BE2C (cell line): ENCODE measurements at regions not wholly inside any gene's neighbourhood (a gene's known extent, or its start where the extent isn't known, plus 50 kb on each side); places are given as distances from the start of the nearest gene placed in this dataset.

Experiments used
- DNase-seq: peaks from one replicate; pipeline ENCODE4 v3.0.0-alpha.2; 2020
- H3K27me3 ChIP-seq: fragments of 250-450 bp; sonication (Bioruptor Pico); 2 replicates; pipeline ENCODE4 v1.5.1; 2020; ENCODE audit warnings: mild to moderate bottlenecking
- H3K36me3 ChIP-seq: fragments of 250-450 bp; sonication (Bioruptor Pico); 2 replicates; pipeline ENCODE4 v1.5.1; 2020; ENCODE audit warnings: mild to moderate bottlenecking
- H3K4me1 ChIP-seq: fragments of 250-450 bp; sonication (Bioruptor Pico); 2 replicates; pipeline ENCODE4 v1.5.1; 2020
- H3K4me3 ChIP-seq: 2 replicates; pipeline ENCODE4 v1.5.1; 2011; ENCODE audit warnings: low read depth, low read length
- H3K9me3 ChIP-seq: fragments of 250-450 bp; sonication (Bioruptor Pico); 2 replicates; pipeline ENCODE4 v1.5.1; 2020
- TF ChIP-seq, protein P1 (sequence below): IDR thresholded peaks from 2 replicates; pipeline ENCODE4 v1.5.1; 2012; ENCODE audit warnings: mild to moderate bottlenecking, low read depth, low read length

DNA sequence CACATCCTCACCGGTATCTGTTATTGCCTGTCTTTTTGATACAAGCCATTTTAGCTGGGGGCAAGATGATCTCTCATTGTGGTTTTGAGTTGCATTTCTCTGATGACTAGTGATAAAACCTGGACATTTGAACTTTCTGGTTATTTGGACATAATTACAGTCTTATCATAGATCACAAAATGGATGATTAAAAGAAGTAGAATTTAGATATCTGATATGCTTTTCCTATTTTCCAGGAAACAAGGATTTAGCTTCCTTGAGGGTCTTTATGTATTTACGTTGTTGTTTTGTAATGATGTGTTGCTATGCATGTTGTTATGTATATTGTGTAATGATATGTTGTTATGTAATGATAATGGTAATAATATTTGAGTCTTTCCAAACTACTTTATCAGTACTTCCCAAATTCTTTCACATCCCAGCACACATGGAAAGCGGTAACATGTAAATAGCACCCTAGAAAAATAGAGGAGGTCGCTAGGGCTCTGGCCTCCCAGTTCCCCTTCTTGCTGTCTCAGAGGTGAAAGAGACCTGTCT, 53.8 kb downstream of the GJD2 start:
- no peak for DNase-seq
- no peaks in the 10 kb centered on the region for H3K36me3 ChIP-seq
- TF ChIP-seq, protein P1, sequence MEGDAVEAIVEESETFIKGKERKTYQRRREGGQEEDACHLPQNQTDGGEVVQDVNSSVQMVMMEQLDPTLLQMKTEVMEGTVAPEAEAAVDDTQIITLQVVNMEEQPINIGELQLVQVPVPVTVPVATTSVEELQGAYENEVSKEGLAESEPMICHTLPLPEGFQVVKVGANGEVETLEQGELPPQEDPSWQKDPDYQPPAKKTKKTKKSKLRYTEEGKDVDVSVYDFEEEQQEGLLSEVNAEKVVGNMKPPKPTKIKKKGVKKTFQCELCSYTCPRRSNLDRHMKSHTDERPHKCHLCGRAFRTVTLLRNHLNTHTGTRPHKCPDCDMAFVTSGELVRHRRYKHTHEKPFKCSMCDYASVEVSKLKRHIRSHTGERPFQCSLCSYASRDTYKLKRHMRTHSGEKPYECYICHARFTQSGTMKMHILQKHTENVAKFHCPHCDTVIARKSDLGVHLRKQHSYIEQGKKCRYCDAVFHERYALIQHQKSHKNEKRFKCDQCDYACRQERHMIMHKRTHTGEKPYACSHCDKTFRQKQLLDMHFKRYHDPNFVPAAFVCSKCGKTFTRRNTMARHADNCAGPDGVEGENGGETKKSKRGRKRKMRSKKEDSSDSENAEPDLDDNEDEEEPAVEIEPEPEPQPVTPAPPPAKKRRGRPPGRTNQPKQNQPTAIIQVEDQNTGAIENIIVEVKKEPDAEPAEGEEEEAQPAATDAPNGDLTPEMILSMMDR: no peak
- no peaks in the 10 kb centered on the region for H3K4me1 ChIP-seq
- no peaks in the 10 kb centered on the region for H3K9me3 ChIP-seq
- no peaks in the 10 kb centered on the region for H3K27me3 ChIP-seq
- no peak overlapping the region for H3K4me3 ChIP-seq

- TF ChIP-seq, protein P1: no peak
- Histone ChIP-seq H3K36me3 (no peaks in the 10 kb centered on the region), H3K27me3 (no peaks in the 10 kb centered on the region), H3K4me3 (no peak overlapping the region), H3K9me3 (no peaks in the 10 kb centered on the region), H3K4me1 (no peaks in the 10 kb centered on the region)
- no peak for DNase-seq
Measured at GRCh38 chr15:34699968-34700640, 54.7 kb downstream of the GJD2 start.

DNA sequence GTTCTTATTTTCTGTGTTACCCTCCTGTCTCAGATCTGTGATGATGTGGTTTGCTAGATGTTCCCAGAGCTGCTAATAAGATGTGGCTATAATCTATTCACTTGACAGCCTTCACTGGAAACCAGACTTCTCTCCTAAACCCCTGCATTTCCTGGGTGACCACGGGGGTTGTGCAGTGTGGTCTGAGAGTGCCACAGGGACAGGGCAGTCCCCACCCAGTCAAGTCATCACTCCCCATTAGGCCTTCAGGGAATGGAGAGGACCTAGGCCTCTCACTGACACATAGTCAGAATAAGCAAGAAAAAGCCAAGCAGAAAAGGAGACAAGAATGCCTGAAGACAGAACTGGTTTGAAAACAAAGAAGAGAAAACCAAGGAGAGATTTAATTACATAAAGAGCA, 58.3 kb downstream of the GJD2 start:
- Histone ChIP-seq H3K36me3 (no peaks in the 10 kb centered on the region), H3K27me3 (no peaks in the 10 kb centered on the region), H3K4me3 (no peak overlapping the region), H3K4me1 (no peaks in the 10 kb centered on the region), H3K9me3 (no peaks in the 10 kb centered on the region)
- TF ChIP-seq, protein P1: no peak
- DNase-seq: no peak

GRCh38 chr15:34693053-34693744, 61.6 kb downstream of the GJD2 start:
- H3K36me3 ChIP-seq: no peaks in the 10 kb centered on the region
- no peaks in the 10 kb centered on the region for H3K9me3 ChIP-seq
- no peaks in the 10 kb centered on the region for H3K4me1 ChIP-seq
- H3K27me3 ChIP-seq: no peaks in the 10 kb centered on the region
- no peak overlapping the region for H3K4me3 ChIP-seq
- no peak for DNase-seq
- TF ChIP-seq, protein P1: no peak

DNA sequence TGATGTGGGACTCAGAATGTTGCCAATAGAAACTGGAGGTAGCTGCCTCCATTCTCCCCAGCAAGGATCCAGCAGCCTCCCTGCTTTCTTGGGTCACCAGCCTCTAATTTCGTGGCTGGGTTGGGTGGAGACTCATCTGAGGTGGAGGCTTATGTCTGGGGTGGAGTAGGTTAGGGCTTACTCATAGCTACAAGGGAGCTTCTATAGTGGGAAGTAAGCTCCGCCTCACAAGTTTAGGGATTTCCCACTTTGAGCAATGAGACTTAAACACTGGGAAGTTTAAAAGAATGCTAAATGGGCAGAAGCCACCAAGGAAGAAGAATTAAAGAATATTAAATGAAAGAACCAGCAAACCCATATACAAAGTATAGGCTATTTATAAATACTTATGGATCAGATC, 63.8 kb downstream of the GJD2 start:
- H3K4me3 ChIP-seq: no peak overlapping the region
- H3K27me3 ChIP-seq: no peaks in the 10 kb centered on the region
- no peaks in the 10 kb centered on the region for H3K4me1 ChIP-seq
- no peaks in the 10 kb centered on the region for H3K9me3 ChIP-seq
- H3K36me3 ChIP-seq: no peaks in the 10 kb centered on the region
- TF ChIP-seq, protein P1: no peak
- no peak for DNase-seq

DNA sequence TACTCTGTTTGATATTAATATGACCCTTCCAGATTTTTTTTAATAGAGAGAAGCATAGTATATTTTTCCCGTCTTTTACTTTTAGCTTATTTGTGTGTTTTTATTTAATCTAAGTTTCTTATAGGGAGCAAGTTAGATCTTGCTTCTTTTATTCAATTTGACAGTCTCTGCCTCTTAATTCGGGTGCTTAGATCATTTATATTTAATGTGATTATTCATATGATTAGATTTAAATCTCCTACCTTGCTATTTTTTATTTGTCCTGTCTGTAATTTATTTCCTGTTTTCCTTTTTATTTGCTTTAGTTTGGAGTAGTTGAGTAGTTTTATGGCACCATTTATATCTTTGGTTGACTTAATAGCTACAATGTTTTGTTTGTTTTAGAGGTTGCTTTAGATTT, 66.1 kb downstream of the GJD2 start:
- H3K4me3 ChIP-seq: no peak overlapping the region
- no peaks in the 10 kb centered on the region for H3K36me3 ChIP-seq
- DNase-seq: no peak
- TF ChIP-seq, protein P1: no peak
- no peaks in the 10 kb centered on the region for H3K4me1 ChIP-seq
- H3K9me3 ChIP-seq: no peaks in the 10 kb centered on the region
- H3K27me3 ChIP-seq: no peaks in the 10 kb centered on the region
